Stimulated activated naive CD4-positive, alpha-beta T cell treated with Interleukin-2 at 50 U/mL for 16 hours (primary cell): ENCODE measurements at regions not wholly inside any gene's neighbourhood (a gene's known extent, or its start where the extent isn't known, plus 50 kb on each side); places are given as distances from the start of the nearest gene placed in this dataset.

Experiments
- DNase-seq: peaks from one replicate; lab custom pipeline; 2025; lab: John Stamatoyannopoulos, UW

GRCh38 chr15:58271410-58271809, 133.2 kb downstream of the AQP9 start:
- no peak for DNase-seq

GRCh38 chr15:58273104-58273503, 134.9 kb downstream of the AQP9 start:
- DNase-seq, result no peak

DNA sequence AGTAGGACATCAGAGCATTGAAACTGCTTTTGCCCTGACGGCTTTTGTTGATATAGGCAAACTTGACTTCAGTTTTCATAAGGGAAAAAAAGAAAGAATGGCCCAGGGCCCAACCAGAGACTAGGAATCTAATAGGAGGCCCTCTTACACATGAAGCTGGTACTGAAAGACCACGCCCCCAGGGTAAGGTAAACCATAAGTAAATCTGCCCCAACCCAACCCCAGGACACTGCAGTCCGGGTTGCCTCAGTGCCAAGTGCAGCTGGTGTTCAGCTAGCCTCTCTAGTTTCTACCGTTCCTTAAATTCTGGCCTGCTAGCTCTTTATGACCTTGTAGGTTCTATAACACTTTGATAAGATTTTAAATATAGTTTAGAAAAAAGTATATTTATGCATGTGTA, 136.7 kb downstream of the AQP9 start:
- no peak for DNase-seq

DNA sequence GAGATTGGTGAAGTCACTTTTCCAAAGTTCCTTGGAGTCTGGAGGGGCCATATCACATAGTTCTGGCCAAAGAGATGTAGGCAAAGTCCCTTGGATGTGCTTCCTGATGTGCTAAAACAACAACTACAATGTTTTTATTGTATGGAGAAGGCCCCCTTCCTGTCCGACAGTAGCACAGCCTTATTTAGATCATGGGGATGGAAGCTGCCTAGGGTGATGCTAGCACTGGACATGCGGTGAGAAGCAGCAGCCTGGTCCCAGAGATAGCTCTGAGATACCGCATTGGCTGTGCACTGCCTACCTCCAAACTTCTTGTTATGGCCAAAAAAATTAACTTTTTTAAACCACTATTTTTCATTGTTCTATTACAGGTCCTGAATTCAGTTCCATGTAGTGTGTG, 137.6 kb downstream of the AQP9 start:
- DNase-seq, result no peak

GRCh38 chr15:58276924-58277323, 138.7 kb downstream of the AQP9 start:
- DNase-seq, result no peak

- DNase-seq, result no peak
These were observed 139.2 kb downstream of the AQP9 start for GRCh38 chr15:58277333-58277732.

GRCh38 chr15:58279106-58279505, 140.9 kb downstream of the AQP9 start:
- no peak for DNase-seq

DNA sequence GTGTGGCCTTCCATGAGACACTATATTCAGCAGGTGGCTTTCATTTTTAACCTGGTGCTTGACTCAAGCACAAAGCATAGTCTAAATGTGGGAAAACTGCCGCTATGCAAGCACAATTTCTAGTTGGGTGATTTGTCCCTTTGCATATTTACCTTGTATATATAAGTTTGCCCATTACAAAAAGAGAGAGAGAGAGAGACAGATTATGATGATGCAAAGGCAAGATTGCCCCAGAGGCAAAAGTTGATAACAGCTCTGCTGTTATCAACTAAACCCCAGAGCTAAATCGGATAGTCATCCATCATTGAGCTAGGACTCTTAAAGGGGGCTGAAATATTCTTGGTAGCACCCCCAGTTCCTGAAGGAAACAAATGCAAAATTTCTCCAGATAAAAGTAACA, 141.5 kb downstream of the AQP9 start:
- DNase-seq, result no peak

GRCh38 chr15:58282060-58282708, 144.0 kb downstream of the AQP9 start:
- DNase-seq, result no peak

GRCh38 chr15:58283302-58283701, 145.1 kb downstream of the AQP9 start:
- DNase-seq, result no peak

- DNase-seq, result no peak
These were observed 146.1 kb downstream of the AQP9 start for GRCh38 chr15:58284293-58284692.

- DNase-seq, result no peak
These were observed 146.4 kb upstream of the LIPC start for GRCh38 chr15:58285212-58285920.

DNA sequence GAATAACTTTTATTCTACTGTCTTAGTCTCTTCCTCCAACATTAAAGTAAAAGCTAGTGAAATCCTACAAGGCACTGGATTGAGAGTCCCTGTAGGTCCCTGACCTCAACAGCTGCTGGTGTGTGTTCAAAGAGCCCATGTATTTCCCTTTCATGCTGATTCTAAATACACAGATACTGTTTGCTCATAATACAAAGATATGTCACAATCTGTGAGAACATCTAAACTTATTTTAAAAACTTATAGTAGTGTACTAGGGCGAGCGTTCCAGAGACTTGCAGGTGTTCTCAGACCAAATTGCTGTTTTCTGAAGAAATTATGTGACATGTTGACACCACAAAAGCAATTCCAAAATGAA, 145.9 kb upstream of the LIPC start:
- DNase-seq, result no peak

DNA sequence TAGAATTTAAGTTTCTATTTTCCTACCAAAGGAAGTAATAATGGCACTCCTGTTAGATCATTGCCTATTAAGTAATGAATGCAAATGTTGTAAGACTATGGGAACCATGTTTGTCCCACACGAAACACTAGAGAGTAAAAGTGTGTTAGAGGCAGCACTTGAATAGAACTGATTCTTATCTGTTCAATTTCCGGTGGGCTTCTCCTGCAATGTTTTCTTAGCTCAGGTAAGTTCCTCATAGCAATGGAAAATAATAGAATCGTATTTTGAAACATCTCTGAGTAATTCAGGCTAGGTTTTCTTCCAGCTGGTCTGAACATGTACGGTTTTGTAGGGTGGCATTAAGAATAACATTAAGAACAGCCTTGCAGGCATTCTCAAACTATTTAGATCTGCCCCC, 145.3 kb upstream of the LIPC start:
- DNase-seq, result no peak

DNA sequence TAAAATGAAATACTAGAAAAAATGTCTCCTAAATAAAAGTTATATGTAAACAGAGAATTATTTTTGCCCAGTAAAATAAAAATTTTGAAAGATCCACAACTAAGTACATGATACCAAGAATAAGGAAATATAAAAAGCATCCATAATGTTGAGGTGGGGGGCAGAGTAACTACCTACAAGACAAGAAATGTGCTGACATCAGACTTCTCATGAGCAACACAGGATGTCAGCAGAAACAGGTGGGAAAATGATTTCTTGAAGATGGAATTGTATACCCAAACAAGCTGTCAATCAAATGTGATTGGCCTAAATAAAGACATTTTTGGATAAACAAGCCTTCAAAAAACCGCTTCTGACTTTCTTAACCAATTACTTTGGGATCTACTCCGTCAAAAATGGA, 143.9 kb upstream of the LIPC start:
- no peak for DNase-seq

DNA sequence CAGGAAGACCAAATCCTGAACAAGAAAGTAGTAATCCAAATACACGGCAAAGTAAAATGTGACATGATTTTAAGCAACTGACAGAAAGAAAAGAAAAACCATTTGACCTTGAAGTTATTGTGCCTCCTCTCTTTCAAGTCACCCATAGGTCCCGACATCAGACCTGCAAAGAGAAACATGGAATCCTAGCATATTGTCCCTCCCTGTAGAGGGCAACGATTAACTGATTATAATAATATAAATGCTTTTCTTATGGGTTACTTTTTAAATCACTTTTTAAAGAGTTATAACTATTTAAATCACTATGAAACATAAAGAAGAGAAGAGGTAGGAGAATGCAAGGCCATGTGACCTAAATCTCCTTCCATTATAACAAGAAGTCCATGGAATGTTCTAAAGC, 143.2 kb upstream of the LIPC start:
- no peak for DNase-seq

DNA sequence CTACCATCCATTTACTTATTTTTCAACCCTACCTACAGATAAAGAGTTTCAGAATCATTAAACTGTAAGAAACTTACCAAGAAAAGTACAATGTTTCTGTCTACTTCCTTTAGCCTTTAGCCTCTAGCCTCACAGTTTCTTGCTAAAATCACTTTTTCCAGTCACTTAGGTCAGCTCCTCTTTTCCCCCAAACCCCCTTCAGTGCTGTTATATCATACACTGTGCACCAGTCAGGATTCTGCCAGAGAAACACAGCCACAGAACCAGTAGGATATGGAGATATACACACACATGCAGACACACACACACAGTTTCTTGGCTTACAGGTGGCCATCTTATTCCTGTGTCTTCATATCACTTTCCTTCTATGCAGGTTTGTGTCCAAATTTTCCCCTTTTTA, 139.9 kb upstream of the LIPC start:
- no peak for DNase-seq

DNA sequence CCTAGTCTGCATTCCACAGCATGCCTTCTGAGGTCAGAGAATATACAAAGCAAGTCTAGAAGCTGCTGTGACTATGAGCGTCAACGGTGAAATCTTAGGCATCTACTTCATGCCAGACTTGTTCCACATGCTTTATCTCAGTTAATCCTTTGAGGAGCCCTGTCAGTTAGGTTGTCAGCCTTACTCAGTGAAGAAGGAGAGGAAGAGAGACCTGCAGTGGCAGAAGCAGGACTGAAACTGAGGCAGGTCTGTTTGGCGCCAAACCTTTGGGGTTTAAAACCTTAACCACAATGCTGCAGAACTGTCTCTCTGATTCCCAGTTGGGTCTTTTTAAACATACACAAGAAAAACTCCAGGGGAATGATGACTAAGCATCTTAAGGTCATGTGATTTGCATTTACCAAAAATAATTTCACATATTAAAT, 139.0 kb upstream of the LIPC start:
- no peak for DNase-seq

GRCh38 chr15:58293622-58294550, 137.9 kb upstream of the LIPC start:
- no peak for DNase-seq

DNA sequence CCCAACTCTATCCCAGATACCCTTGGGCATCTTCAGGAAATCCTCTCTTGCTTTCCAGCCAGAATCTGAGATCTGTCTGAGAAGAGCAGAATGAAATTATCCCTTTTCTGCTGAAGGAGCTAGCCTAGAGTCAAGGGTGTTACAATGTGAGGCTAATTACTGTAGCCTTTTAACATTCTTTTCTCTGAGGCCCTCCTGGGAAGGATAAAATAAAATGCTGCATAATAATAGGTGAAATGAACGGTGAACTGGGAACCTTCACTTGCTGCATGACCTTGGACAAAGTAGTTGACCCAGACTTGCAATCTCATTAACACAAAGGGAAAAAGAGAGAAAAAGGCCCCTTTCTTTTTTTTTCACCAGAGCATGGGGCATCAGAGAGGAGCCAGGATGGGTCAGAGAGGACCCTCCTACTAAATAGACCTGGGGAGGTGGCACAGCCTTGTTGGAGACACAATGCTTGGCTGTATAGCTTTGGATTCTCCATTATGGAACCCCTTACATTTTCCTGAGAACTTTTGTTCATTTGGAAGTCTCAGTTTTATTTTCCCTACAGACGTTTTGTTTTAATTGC, 137.0 kb upstream of the LIPC start:
- DNase-seq, result no peak

DNA sequence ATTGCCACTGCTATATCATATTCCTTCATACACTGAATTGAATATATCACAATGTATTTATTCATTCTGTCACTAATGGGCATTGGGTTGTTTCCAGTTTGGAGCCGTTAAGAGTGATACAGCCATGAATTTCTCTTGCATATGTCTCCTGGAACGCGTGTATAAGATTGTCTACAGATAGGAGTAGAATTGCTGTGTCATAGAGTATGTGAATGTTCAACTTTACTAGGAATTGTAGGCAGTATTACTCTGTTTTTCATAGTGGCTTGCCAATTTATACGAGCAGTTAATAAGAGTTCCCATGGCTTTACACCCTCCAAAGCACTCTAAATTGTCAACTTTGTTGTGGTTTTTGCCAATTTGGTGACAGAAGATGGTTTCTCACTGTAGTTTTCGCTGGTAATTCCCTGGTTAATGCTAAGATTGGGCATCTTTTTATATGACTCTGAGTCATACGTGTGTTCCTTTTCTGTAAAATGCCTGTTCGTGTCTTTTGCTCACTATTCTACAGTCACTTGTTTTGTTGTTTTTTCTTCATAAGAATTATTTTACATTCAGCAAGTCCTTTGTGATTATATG, 136.1 kb upstream of the LIPC start:
- DNase-seq, result no peak

DNA sequence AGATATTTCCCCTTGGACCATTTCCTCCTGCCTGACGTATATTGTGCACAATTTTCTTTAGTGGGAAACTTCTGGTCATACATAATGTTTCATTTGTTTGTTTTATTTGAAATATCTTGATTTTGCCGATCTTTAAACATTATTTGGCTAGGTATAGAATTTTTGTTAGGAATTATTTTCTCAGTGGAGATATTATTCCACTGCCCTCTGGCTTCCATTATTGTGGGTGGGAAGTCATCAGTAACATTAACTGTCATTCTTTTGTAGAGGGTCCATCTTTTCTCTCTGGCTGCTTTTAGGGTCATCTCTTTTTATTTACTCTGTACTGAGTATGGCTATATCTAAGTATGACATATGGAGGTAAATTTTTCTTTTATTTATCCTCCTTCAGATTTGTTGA, 135.5 kb upstream of the LIPC start:
- no peak for DNase-seq
